GF-D8 (cell line): ENCODE measurements at regions not wholly inside any gene's neighbourhood (a gene's known extent, or its start where the extent isn't known, plus 50 kb on each side); places are given as distances from the start of the nearest gene placed in this dataset.

Experiments used
- DNase-seq: peaks from one replicate; lab custom pipeline; 2025; lab: John Stamatoyannopoulos, UW

DNA sequence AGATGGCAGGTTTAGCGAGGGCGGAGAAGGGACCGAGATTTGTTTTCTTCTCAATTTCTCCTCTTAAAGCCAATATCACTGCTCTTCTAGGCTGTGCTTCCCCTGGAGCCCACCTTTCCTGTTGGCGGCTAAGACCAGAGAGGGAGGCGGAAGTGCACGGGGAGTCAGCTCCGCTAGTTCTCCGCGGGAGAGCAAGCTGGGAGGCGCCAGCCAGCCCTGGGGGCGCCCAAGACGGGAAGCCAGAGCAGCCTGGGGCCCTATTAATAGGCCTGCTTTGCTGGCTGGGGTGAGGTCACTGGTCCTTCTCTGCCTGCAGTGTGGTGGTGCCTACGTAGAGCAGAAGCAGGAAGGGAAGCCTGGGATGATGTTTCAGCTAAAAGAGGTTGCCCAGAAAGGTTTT is 61.6 kb downstream of the LSM5 start:
- no peak for DNase-seq

DNA sequence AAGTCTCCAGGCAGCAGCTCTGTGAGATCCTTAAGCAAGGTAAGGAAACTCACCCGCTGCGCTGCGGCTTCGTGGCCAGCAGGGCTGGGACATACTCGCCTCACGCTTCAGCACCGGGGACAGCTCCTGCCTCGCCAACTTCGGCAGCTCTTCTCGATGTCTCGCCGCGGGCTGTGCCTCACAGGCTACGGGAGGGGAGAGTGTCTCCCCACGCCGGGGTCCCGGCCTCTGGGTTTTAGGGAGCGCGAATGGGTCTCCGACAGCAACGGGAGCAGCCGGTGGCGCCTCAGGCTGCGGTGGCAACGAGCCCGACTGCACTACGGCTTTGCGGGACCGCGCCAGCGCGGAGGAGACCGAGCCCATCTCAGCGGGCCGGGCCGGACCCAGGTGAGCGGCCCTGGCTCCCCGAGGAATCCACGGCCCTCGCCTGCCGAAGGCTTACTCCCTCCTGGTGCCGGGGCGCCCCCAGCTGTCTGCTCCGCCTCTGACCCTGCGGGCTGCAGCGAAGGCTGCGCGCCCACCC is 62.4 kb downstream of the LSM5 start:
- DNase-seq, result no peak

DNA sequence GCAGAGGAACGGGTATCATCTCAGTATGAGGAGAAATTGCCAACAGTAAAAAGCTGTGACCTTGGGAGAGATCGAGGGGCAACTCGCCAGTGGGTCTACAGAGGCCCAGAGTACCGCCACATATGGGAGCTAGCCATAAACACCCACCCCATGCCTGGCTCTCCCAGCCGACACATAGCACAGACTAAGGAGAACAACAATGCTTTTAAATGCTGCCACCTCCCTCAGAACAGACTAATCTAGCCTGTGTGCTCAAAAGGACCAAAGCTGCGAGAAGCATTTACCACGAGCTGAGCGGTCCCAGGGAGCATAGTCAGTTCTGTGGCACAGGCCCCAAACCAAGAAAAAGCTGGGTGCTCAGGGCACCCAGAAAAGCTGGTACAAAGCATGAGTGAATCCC is 73.3 kb downstream of the LSM5 start:
- no peak for DNase-seq

DNA sequence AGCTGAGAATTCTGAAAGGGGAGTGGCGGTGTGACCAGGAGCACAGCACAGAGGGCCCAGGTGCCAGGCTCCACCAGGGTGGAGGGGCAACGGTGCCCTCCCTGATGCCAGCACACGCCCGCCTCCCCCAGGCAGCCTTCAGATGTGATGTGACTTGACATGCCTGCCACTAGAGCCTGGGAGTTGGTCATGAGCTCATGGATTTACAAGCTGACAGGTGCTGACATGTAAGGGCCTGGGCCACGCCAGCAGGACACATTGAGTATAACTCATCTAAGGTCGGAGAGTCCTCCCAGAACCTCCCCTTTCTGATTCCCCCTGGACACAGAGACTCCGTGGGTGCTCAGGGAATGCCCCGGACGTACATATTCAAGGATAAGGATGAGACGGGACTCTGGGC is 74.2 kb downstream of the LSM5 start:
- no peak for DNase-seq

- DNase-seq, result no peak
Measured at GRCh38 chr7:32415519-32415918, 74.7 kb downstream of the LSM5 start.

DNA sequence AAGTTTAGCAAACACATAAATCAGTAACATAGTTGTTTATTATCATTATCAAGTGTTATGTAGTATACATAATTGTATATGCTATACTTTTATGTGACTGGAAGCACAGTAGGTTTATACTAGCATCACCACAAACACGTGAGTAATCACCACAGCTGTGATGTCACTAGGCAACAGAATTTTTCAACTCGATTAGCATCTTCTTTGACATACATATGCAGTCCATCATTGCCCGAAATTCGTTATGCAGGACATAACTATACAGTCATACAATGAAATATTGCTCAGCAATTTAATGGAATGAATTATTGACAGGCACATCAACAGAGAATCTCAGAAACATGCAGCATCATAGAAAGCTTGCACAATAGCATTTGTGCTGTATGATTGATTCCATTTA is 77.7 kb downstream of the LSM5 start:
- no peak for DNase-seq

- DNase-seq, result no peak
Measured at GRCh38 chr7:32410545-32410944, 79.6 kb downstream of the LSM5 start.

DNA sequence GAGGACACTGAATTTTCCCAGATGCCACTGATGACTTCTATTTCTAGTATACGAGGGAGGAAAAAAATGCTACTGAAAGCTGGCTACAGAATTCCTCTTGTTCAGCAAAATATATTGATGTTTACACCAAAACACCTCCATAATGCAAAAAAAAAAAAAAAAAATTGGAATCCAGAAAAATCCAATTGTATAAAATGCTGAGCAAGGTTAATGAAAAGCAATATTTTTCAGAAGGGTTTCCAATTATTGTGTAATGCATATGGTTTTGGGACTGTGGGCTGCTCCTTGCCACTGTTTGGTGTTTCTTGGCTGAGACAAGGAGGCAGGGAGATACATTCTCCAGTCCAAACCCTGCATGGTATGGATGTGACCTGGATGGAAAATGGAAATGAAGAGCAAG is 83.8 kb downstream of the LSM5 start:
- no peak for DNase-seq

GRCh38 chr7:32403463-32404229 is 86.5 kb downstream of the LSM5 start:
- DNase-seq, result no peak

GRCh38 chr7:32400676-32401075 is 89.5 kb downstream of the LSM5 start:
- no peak for DNase-seq

GRCh38 chr7:32399311-32399710 is 90.9 kb downstream of the LSM5 start:
- no peak for DNase-seq

DNA sequence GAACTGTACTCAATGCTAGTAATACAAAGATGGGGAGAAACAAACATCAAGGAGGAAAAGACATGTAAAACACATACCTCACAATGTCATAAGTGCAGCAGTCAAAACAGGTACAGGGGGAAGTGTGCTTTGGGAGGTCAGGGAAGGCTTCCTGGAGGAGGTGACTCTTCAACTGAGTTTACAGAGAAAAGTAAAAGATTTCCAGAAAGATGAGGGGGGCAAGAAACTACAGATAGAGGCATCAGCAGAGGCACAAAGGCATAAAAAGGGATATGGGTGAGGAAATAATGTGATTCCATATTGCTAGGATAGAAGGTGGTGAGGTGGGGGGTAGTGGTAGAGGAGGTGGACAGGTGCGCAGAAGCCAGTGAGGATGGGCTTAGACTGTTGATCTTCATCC is 95.0 kb downstream of the LSM5 start:
- no peak for DNase-seq

DNA sequence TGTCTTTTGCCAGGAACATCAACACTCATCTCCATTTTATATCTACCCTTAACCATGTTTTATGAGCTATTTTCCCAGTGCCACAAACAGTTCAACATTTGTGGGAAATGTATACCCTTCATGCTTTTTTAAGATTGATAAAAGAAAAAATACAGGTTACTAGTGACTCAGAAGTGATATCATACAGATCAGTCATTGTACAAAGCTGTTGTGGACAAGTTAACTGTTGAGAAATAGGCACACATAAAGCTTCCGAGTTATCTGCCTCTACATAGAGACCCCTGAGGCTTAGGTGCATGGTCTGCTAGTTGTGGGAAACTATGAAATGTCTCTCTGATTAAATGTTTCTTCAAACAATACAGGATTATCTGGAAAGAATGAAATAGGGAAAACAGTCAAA is 96.3 kb downstream of the LSM5 start:
- DNase-seq, result no peak

- no peak for DNase-seq
Measured at GRCh38 chr7:32390210-32390609, 100.0 kb downstream of the LSM5 start.

GRCh38 chr7:32385316-32385956 is 104.7 kb downstream of the LSM5 start:
- no peak for DNase-seq

- no peak for DNase-seq
Measured at GRCh38 chr7:32381024-32381601, 109.1 kb downstream of the LSM5 start.

DNA sequence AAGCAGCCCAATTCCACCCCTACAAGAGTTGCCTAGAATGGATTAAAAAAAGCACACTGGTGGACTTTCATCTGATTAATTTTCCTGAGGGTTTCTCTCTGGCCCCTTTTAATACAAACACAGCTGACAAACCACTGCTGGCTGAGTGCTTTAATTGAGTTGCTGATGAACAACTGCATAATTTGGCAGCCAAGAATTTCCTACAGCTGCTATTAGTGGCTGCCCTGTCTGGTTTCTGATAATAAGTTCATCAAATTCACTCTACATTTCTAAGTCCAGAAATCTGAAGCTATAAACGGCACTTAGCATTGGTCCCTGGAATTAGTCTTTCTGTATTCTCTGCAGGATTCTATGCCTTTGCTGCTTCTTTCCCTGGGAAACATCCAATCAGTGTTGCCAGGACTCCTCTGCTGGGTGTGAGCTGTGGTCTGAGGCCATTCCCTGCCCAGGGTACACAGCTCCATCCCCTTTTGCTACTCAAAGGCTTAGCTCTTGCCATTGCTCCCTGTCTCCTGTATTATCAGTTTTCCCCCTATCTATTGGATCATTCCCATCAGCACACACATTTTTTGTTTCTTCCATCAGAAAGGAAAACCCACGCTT is 110.6 kb downstream of the LSM5 start:
- no peak for DNase-seq

DNA sequence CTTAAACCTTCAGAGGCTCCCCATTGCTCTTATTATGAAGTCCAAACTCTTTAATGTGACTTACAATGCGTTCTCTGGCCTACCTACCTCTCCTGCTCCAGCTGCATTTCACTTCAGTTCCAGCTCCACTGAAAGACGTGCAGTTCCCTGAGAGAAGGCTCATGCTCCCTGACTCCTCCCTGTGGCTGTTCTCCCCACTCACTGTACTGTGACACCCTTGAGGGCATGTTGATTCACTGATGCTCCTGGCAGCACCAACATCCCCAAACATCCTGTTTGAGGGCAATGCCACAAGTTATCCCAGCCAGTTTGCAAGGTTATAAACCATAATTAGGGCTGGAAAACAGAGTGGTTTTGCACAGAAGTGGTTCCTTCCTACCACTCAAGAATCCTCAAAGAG is 111.2 kb downstream of the LSM5 start:
- no peak for DNase-seq

GRCh38 chr7:32364581-32364980 is 125.6 kb downstream of the LSM5 start:
- DNase-seq, result no peak

GRCh38 chr7:32360127-32360526 is 130.1 kb downstream of the LSM5 start:
- DNase-seq, result no peak

DNA sequence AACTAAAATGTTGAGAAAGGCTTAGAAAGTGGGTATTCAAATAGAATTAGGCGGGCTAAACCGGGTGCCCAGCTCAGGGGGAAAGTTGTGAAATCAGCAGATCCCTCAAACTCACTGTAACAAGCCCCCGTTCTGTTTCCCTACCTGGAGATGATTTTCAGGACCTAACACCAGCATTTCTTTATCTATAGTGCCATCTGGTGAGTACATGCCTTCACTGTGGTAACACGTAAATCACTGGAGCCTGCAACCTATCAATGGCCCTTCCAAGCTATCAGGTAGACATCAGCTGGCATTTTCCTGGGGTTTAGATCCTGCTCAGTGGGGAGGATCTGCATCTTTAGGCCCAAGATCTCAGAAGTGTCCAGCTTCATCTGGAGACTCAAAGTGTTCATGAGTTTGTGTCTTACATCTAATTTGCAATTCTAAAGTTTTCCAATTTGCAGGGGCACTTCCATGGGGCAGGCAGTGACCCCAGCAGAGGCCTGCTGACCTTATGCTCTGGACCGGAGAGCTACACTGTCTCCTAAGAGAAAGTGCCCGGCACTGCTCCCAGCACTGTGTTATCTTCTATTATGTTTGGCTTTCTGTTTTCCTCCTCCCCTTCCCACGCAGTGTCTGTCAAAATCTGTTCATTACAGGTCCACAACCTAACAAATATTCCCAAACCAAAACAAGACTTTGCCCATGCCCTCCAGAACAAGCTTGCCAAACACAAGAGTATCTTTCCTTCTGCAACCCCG is 132.5 kb downstream of the LSM5 start:
- no peak for DNase-seq

DNA sequence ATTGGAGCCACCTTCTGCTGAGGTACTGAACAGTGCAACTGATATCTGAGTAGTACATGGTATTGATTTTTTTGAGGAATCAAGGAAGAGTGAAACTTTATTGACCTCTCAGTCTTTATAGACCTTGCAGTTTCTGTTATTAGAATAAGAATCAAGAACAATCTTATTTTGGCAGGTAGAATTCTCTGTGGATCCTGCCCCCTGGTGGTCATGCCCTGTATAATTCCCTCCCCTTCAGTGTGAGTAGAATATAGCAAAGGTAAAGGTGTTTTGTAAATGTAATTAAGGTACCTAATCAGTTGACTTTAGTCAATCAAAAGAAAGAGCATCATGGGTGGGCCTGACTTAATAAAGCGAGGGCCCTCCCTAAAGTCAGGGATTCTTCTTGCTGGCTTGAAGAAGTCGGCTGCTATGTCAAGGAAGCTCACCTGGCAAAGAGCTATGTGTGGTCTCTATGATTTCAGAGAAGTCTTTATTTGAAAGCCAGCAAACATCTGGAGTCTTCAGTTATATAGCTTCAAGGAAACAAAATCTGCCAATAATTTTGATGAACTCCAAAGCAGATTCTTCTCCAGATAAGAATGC is 142.8 kb downstream of the LSM5 start:
- DNase-seq, result no peak
